ENCODE measurements at regions not wholly inside any gene's neighbourhood (a gene's known extent, or its start where the extent isn't known, plus 50 kb on each side); places are given as distances from the start of the nearest gene placed in this dataset.

DNA sequence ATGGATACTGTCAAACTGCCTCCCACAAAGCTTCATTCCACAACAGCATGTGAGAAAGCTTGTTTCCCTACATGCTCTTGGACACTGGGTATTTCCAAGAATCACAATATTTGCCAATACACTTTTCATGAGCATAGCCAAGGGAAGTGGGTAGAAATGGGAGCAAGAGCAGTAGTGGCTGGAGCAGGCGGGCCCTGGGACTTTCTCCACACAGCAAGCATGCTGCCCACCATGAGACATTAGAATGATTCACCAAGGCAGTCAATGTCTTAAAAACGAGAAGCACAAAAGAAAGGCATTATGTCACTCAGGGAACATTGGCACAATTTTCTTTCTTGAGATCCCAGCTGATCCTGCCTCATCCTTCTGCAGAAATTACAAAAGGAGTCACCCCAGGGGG lies 371.6 kb upstream of the RUNX1 start:
- TF ChIP-seq, protein P1, sequence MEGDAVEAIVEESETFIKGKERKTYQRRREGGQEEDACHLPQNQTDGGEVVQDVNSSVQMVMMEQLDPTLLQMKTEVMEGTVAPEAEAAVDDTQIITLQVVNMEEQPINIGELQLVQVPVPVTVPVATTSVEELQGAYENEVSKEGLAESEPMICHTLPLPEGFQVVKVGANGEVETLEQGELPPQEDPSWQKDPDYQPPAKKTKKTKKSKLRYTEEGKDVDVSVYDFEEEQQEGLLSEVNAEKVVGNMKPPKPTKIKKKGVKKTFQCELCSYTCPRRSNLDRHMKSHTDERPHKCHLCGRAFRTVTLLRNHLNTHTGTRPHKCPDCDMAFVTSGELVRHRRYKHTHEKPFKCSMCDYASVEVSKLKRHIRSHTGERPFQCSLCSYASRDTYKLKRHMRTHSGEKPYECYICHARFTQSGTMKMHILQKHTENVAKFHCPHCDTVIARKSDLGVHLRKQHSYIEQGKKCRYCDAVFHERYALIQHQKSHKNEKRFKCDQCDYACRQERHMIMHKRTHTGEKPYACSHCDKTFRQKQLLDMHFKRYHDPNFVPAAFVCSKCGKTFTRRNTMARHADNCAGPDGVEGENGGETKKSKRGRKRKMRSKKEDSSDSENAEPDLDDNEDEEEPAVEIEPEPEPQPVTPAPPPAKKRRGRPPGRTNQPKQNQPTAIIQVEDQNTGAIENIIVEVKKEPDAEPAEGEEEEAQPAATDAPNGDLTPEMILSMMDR (IDR thresholded peaks at IDR 0.05; ENCODE audit: insufficient read depth, low read length): no peak
- no peak for TF ChIP-seq POLR2AphosphoS5 (IDR thresholded peaks at IDR 0.05; ENCODE audit: low read depth)
- TF ChIP-seq, protein P2, sequence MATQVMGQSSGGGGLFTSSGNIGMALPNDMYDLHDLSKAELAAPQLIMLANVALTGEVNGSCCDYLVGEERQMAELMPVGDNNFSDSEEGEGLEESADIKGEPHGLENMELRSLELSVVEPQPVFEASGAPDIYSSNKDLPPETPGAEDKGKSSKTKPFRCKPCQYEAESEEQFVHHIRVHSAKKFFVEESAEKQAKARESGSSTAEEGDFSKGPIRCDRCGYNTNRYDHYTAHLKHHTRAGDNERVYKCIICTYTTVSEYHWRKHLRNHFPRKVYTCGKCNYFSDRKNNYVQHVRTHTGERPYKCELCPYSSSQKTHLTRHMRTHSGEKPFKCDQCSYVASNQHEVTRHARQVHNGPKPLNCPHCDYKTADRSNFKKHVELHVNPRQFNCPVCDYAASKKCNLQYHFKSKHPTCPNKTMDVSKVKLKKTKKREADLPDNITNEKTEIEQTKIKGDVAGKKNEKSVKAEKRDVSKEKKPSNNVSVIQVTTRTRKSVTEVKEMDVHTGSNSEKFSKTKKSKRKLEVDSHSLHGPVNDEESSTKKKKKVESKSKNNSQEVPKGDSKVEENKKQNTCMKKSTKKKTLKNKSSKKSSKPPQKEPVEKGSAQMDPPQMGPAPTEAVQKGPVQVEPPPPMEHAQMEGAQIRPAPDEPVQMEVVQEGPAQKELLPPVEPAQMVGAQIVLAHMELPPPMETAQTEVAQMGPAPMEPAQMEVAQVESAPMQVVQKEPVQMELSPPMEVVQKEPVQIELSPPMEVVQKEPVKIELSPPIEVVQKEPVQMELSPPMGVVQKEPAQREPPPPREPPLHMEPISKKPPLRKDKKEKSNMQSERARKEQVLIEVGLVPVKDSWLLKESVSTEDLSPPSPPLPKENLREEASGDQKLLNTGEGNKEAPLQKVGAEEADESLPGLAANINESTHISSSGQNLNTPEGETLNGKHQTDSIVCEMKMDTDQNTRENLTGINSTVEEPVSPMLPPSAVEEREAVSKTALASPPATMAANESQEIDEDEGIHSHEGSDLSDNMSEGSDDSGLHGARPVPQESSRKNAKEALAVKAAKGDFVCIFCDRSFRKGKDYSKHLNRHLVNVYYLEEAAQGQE (IDR thresholded peaks at IDR 0.05; ENCODE audit: insufficient replicate concordance, low read depth): no peak

Data from HL-60 (cell line).